Erythroblast (primary cell): ENCODE measurements at regions not wholly inside any gene's neighbourhood (a gene's known extent, or its start where the extent isn't known, plus 50 kb on each side); places are given as distances from the start of the nearest gene placed in this dataset.

Experiments
- DNase-seq, 2 experiments: peaks; one replicate each; lab custom pipeline; 2025; lab: John Stamatoyannopoulos, UW
- GATA1 ChIP-seq: IDR thresholded peaks from 2 replicates; pipeline ENCODE4 v1.6.1; 2011; ENCODE audit warnings: low read depth, mild to moderate bottlenecking, control low read depth, low read length, moderate library complexity
- POLR2A ChIP-seq: IDR thresholded peaks from 2 replicates; pipeline ENCODE4 v1.6.1; 2011; ENCODE audit warnings: mild to moderate bottlenecking, low read length

GRCh38 chr2:183984871-183985270 is 613.5 kb upstream of the ZNF804A start:
- DNase-seq: no peak
- TF ChIP-seq POLR2A (no peak), GATA1 (no peak)

GRCh38 chr2:183991968-183992367 is 606.4 kb upstream of the ZNF804A start:
- DNase-seq: no peak
- no peak for TF ChIP-seq GATA1
- TF ChIP-seq POLR2A: no peak

GRCh38 chr2:183993052-183993451 is 605.3 kb upstream of the ZNF804A start:
- no peak for DNase-seq
- TF ChIP-seq GATA1: no peak
- no peak for TF ChIP-seq POLR2A

- TF ChIP-seq POLR2A: no peak
- TF ChIP-seq GATA1: no peak
- no peak for DNase-seq
Measured at GRCh38 chr2:183995632-183996031, 602.7 kb upstream of the ZNF804A start.

- DNase-seq: no peak
Measured at GRCh38 chr2:183996825-183997793, 601.2 kb upstream of the ZNF804A start.

GRCh38 chr2:183998041-183998796 is 600.1 kb upstream of the ZNF804A start:
- TF ChIP-seq POLR2A (no peak), GATA1 (no peak)
- no peak for DNase-seq

More at GRCh38 chr2:183996825-183997793, 601.2 kb upstream of the ZNF804A start:
- TF ChIP-seq GATA1 (no peak), POLR2A (no peak)

- no peak for DNase-seq
Measured at GRCh38 chr2:183998797-183999190, 599.5 kb upstream of the ZNF804A start.

GRCh38 chr2:184004289-184004947 is 593.9 kb upstream of the ZNF804A start:
- DNase-seq: no peak
- TF ChIP-seq GATA1 (no peak), POLR2A (no peak)

More at GRCh38 chr2:183998797-183999190, 599.5 kb upstream of the ZNF804A start:
- TF ChIP-seq GATA1 (no peak), POLR2A (no peak)

- TF ChIP-seq GATA1 (no peak), POLR2A (no peak)
- no peak for DNase-seq
Measured at GRCh38 chr2:184004948-184005672, 593.2 kb upstream of the ZNF804A start.

GRCh38 chr2:184006998-184007397 is 591.3 kb upstream of the ZNF804A start:
- TF ChIP-seq GATA1 (no peak), POLR2A (no peak)
- no peak for DNase-seq

GRCh38 chr2:184026961-184027360 is 571.4 kb upstream of the ZNF804A start:
- TF ChIP-seq POLR2A (no peak), GATA1 (no peak)
- DNase-seq: no peak

- TF ChIP-seq GATA1 (no peak), POLR2A (no peak)
- DNase-seq: no peak
Measured at GRCh38 chr2:184030245-184030644, 568.1 kb upstream of the ZNF804A start.

GRCh38 chr2:184030989-184031388 is 567.3 kb upstream of the ZNF804A start:
- DNase-seq: no peak
- TF ChIP-seq GATA1: no peak
- TF ChIP-seq POLR2A: no peak
